Mucosa of descending colon (tissue), 3 donors: ENCODE measurements at regions not wholly inside any gene's neighbourhood (a gene's known extent, or its start where the extent isn't known, plus 50 kb on each side); places are given as distances from the start of the nearest gene placed in this dataset.

Experiments used
- ATAC-seq: fragments of 200-7000 bp; cut with Tn5 transposase; one replicate; pipeline ENCODE4 v1.9.1; 2020; ENCODE audit warnings: mild to moderate bottlenecking, moderate library complexity
- DNase-seq, 3 donors: peaks; one replicate each; pipeline ENCODE4 v3.0.0-alpha.2; 2020
- H3K36me3 ChIP-seq: fragments of 200-600 bp; one replicate; pipeline ENCODE4 v1.8.0; 2021; ENCODE audit warnings: low read depth, mild to moderate bottlenecking
- H3K4me1 ChIP-seq: fragments of 200-600 bp; one replicate; pipeline ENCODE4 v1.8.0; 2021; ENCODE audit warnings: low read depth, mild to moderate bottlenecking
- H3K4me3 ChIP-seq: fragments of 200-600 bp; one replicate; pipeline ENCODE4 v1.8.0; 2021; ENCODE audit warnings: mild to moderate bottlenecking
- H3K9me3 ChIP-seq: fragments of 200-600 bp; one replicate; pipeline ENCODE4 v1.8.0; 2021; ENCODE audit warnings: mild to moderate bottlenecking
- CTCF ChIP-seq: fragments of 200-600 bp; IDR thresholded peaks from one replicate; pipeline ENCODE4 v1.8.0; 2022; ENCODE audit warnings: antibody characterized with exemption, mild to moderate bottlenecking
- intact Hi-C, 2 donors: fragments of 100-400 bp; cut with DNase I in 1 of 2; cut with micrococcal nuclease in 1 of 2; formaldehyde crosslinking; loops; one replicate each; pipeline versions ENCODE4 v1.11.0 to v1.11.1; 2022; cut with DNase I, micrococcal nuclease
- donor health status: DM: no; HTN: no; CAD: no; lungs with moderate emphysema.
- donor health status: DM: no; HTN: no; CAD: no.
- donor health status: DM: no; HTN: yes; CAD: no.

DNA sequence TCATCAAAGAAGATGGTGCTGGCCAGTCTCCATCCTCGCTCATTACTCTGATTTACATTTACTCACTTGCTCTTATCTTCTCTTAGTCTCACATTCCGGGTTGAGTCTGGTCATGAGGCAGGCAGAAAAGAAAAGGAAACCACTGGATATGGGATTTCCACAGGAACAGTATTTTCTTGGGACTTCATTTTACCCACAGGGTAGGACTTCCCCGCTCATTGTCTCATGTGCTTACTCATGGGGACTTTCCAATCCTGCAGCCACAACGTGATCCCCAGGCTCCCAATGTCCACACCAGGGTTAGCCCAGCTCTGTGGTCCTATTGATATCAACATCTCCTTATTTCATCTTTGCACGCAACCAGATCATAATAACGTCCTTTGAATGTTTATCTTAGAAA is 373.8 kb downstream of the TMEM182 start:
- no peak for TF ChIP-seq CTCF
- intact Hi-C loops = no loop called here
- ATAC-seq (no peak), DNase-seq (no peak)
- no peaks in the 10 kb centered on the region for H3K4me1 ChIP-seq
- no peaks in the 10 kb centered on the region for H3K36me3 ChIP-seq
- no peak overlapping the region for H3K4me3 ChIP-seq
- no peaks in the 10 kb centered on the region for H3K9me3 ChIP-seq

DNA sequence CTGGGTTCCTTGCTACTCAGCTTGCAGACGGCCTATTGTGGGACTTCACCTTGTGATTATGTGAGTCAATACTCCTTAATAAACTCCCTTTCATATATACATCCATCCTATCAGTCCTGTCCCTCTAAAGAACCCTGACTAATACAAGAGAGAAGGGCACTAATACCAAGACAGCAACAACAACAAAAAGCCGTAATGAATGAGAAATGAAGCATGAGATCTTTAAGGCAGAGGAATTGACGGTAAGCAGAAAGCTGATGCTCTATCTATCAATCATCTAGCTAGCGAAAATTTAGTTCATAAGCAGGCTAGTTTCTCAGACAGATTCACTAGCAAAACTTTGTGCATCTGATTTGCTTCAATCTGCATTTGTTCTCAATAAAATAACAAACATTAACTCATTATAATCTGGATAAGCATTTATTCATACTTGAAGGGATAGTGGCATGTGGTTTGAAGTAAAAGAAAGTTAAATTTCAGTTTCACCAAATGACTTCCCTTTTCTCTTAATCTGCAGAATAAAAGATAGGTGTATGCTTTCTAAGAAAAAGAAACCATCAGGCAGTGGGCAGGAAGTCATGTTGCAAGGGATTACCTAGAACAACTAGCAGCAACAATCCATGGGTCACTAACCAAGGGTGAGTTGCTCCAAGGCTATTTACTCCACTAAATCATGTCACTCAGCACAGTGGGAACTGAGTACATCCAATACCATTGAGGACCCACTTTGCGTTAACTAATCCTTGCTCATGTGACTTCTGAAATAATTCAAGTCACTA is 376.5 kb downstream of the TMEM182 start:
- ATAC-seq = no peak
- Histone ChIP-seq H3K9me3 (no peaks in the 10 kb centered on the region), H3K36me3 (no peaks in the 10 kb centered on the region), H3K4me3 (no peak overlapping the region), H3K4me1 (no peaks in the 10 kb centered on the region)
- TF ChIP-seq CTCF = no peak
- no peak for DNase-seq
- intact Hi-C loops = no loop called here

DNA sequence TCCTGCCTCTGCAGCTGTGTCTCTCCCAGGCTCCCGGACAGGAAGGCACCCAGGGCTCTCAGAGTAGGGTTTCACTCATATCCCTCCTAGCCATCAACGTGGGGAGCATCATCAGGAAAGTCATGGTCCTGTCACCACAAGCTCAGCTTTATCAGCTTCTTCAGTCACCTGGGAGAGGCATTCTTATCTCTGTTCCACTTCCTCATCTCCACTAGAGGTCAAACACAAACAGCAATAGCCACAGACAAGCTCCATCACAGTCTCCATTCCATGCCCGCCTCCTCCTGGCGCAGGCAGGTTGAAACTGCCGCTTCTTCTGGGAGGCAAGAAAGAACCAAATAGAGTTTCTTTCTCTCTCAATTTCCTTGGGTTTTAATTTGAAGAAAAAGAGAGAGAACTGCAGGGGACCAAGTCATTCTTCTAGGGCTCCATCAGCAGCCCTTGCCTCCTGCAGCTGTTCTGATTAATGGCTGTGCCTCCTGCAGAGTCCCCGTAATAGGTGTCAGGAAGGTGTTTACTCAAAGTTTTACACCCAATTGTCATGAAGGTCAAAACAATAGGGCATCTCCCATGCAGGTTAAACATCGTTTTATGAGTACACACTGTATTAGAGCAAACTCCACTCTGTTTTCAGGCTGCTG is 377.9 kb downstream of the TMEM182 start:
- H3K4me3 ChIP-seq = no peak overlapping the region
- no peak for TF ChIP-seq CTCF

DNA sequence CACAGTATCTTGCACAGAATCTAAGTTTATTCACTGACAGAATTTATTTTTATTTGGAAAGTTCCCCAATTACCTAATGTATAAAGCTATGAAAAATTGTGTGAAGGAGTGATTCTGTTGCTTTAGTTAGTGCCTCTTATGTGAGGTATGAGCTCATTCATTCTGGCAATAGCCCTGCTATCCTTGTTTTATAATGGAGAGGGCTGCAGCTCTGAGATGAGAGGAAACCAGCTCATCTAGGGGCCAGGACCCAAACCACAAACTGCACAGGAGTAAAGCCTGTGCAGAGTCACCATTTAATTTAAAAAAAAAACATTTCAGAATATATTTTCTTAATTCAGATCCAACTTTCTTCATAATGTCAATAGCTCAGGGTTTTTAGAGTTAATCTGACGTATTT is 383.0 kb downstream of the TMEM182 start:
- ATAC-seq (no peak), DNase-seq (no peak)
- Histone ChIP-seq H3K9me3 (no peaks in the 10 kb centered on the region), H3K36me3 (no peaks in the 10 kb centered on the region), H3K4me1 (no peaks in the 10 kb centered on the region), H3K4me3 (no peak overlapping the region)
- TF ChIP-seq CTCF = no peak
- intact Hi-C loops = no loop called here

More for the DNA sequence above, 377.9 kb downstream of the TMEM182 start:
- intact Hi-C loops = no loop called here
- DNase-seq (no peak), ATAC-seq (no peak)
- Histone ChIP-seq H3K36me3 (no peaks in the 10 kb centered on the region), H3K9me3 (no peaks in the 10 kb centered on the region), H3K4me1 (no peaks in the 10 kb centered on the region)

DNA sequence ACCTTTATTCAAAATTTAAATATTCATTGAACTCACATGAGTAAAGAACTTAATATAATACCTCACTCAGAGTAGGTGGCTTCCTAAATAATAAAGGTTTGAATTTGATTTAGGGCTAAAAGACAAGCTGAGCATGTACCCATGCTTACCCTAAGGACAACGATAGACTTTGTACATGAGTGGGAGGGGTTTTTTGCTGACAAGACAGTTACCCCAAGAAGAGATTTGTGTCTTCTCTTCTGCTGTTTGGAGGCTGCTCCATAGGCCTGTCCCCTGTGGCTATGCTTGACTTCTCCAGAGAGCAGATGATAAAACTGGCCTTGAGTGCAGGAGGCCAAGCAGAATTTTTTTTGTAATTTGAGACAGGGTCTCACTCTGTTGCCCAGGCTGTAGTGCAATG is 383.9 kb downstream of the TMEM182 start:
- DNase-seq (no peak), ATAC-seq (no peak)
- Histone ChIP-seq H3K9me3 (no peaks in the 10 kb centered on the region), H3K4me1 (no peaks in the 10 kb centered on the region), H3K36me3 (no peaks in the 10 kb centered on the region), H3K4me3 (no peak overlapping the region)
- no peak for TF ChIP-seq CTCF
- intact Hi-C loops = no loop called here
